IMR-90 (cell line): ENCODE measurements at regions not wholly inside any gene's neighbourhood (a gene's known extent, or its start where the extent isn't known, plus 50 kb on each side); places are given as distances from the start of the nearest gene placed in this dataset.

Experiments
- ATAC-seq: fragments of 200-7000 bp; cut with Tn5 transposase; 2 replicates; pipeline ENCODE4 v1.9.1; 2020; ENCODE audit warnings: low read depth, mild to moderate bottlenecking, moderate library complexity
- BruUV-seq: library from RNA; stranded (reverse); fragments of 400-500 nt; replicated peaks from 2 replicates; lab custom pipeline; 2021; lab: Mats Ljungman, UMichigan
- CTCF ChIA-PET: fragments of 300-600 bp; formaldehyde crosslinking; extraction: SDS; loops from one replicate; lab custom pipeline; 2021; ENCODE audit warnings: antibody characterized with exemption; lab: Yijun Ruan, JAX
- POLR2A ChIA-PET: fragments of 300-600 bp; sonication (Branson Sonifier 250); formaldehyde crosslinking; loops from one replicate; lab custom pipeline; 2022; ENCODE audit warnings: antibody characterized with exemption; ENCODE audit not compliant: unreplicated experiment; lab: Charles Lee
- DNase-seq: peaks from one replicate; pipeline ENCODE4 v3.0.0; 2013
- H2AFZ ChIP-seq: replicated peaks from 2 replicates; pipeline ENCODE3; 2013; ENCODE audit warnings: low read length, mild to moderate bottlenecking; ENCODE audit not compliant: poor library complexity
- H2AK5ac ChIP-seq: 2 replicates; pipeline ENCODE4 v1.6.1; 2013; ENCODE audit warnings: low read depth, low read length, inconsistent platforms
- H2AK9ac ChIP-seq: replicated peaks from 2 replicates; pipeline ENCODE3; 2013; ENCODE audit warnings: mild to moderate bottlenecking, low read depth, low read length, moderate library complexity; ENCODE audit not compliant: poor library complexity
- H2BK120ac ChIP-seq: 2 replicates; pipeline ENCODE4 v1.6.1; 2013; ENCODE audit warnings: low read depth, low read length, inconsistent platforms
- H2BK15ac ChIP-seq: 3 replicates; pipeline ENCODE4 v1.6.1; 2013; ENCODE audit warnings: low read depth, low read length, inconsistent platforms
- H2BK20ac ChIP-seq: 2 replicates; pipeline ENCODE4 v1.6.1; 2013; ENCODE audit warnings: low read depth, mild to moderate bottlenecking, inconsistent platforms, low read length, moderate library complexity
- H2BK5ac ChIP-seq: 2 replicates; pipeline ENCODE4 v1.6.1; 2013; ENCODE audit warnings: mild to moderate bottlenecking, low read depth, low read length, inconsistent platforms; ENCODE audit not compliant: poor library complexity, severe bottlenecking
- H3K14ac ChIP-seq: replicated peaks from 2 replicates; pipeline ENCODE4 v1.6.1; 2013; ENCODE audit warnings: low read depth, low read length, inconsistent platforms
- H3K18ac ChIP-seq: 2 replicates; pipeline ENCODE4 v1.6.1; 2013; ENCODE audit warnings: low read depth, low read length, control low read depth
- H3K23ac ChIP-seq: 2 replicates; pipeline ENCODE4 v1.6.1; 2013; ENCODE audit warnings: low read depth, low read length, inconsistent platforms
- H3K27ac ChIP-seq: 2 replicates; pipeline ENCODE4 v1.5.1; 2013; ENCODE audit warnings: mild to moderate bottlenecking, control low read depth, low read length; ENCODE audit not compliant: insufficient read depth
- H3K27me3 ChIP-seq: 2 replicates; pipeline ENCODE4 v1.6.1; 2013; ENCODE audit warnings: low read length; ENCODE audit not compliant: control insufficient read depth, insufficient read depth
- H3K36me3 ChIP-seq: 2 replicates; pipeline ENCODE4 v1.6.1; 2013; ENCODE audit warnings: low read length, mixed read lengths; ENCODE audit not compliant: control insufficient read depth, insufficient read depth
- H3K4ac ChIP-seq: 2 replicates; pipeline ENCODE4 v1.6.1; 2013; ENCODE audit warnings: low read depth, low read length, inconsistent platforms
- H3K4me1 ChIP-seq: 2 replicates; pipeline ENCODE4 v1.6.1; 2013; ENCODE audit warnings: low read length, mixed read lengths; ENCODE audit not compliant: control insufficient read depth, insufficient read depth
- H3K4me2 ChIP-seq: 2 replicates; pipeline ENCODE4 v1.6.1; 2013; ENCODE audit warnings: low read depth, mild to moderate bottlenecking, control low read depth, low read length, moderate library complexity
- H3K4me3 ChIP-seq: 2 replicates; pipeline ENCODE4 v1.5.1; 2013; ENCODE audit warnings: low read depth, mild to moderate bottlenecking, control low read depth, low read length, moderate library complexity; ENCODE audit not compliant: insufficient read depth
- H3K56ac ChIP-seq: 2 replicates; pipeline ENCODE4 v1.6.1; 2013; ENCODE audit warnings: low read length, inconsistent platforms; ENCODE audit not compliant: insufficient read depth; ENCODE audit errors: extremely low read depth
- H3K79me1 ChIP-seq, 2 experiments: 2 replicates each; pipeline ENCODE4 v1.6.1; 2013; ENCODE audit warnings: low read length in 2 of 2, inconsistent platforms in 1 of 2, low read depth in 1 of 2
- H3K9ac ChIP-seq: 2 replicates; pipeline ENCODE4 v1.6.1; 2013; ENCODE audit warnings: low read depth, low read length, control low read depth
- H3K9me1 ChIP-seq: 2 replicates; pipeline ENCODE4 v1.6.1; 2013; ENCODE audit warnings: low read length, inconsistent platforms; ENCODE audit not compliant: insufficient read depth
- H3K9me3 ChIP-seq: 2 replicates; pipeline ENCODE4 v1.6.1; 2013; ENCODE audit warnings: low read length; ENCODE audit not compliant: control insufficient read depth, insufficient read depth
- H4K20me1 ChIP-seq: 2 replicates; pipeline ENCODE4 v1.6.1; 2013; ENCODE audit warnings: low read length, inconsistent platforms; ENCODE audit not compliant: insufficient read depth
- H4K5ac ChIP-seq: 2 replicates; pipeline ENCODE4 v1.6.1; 2013; ENCODE audit warnings: mild to moderate bottlenecking, low read depth, low read length, control low read depth
- H4K8ac ChIP-seq, 2 experiments: 2 replicates each; pipeline ENCODE4 v1.6.1; 2013; ENCODE audit warnings: low read depth in 2 of 2, low read length in 2 of 2, control low read depth in 1 of 2, inconsistent platforms in 1 of 2
- H4K91ac ChIP-seq: 2 replicates; pipeline ENCODE4 v1.6.1; 2013; ENCODE audit warnings: low read depth, low read length, inconsistent platforms; ENCODE audit not compliant: insufficient read depth
- BHLHE40 ChIP-seq: fragments of 150-350 bp; IDR thresholded peaks from 2 replicates; pipeline ENCODE4 v1.6.1; 2016; ENCODE audit warnings: mild to moderate bottlenecking, low read depth, low read length
- CEBPB ChIP-seq: IDR thresholded peaks from 2 replicates; pipeline ENCODE4 v1.6.1; 2012; ENCODE audit warnings: low read depth, low read length, improper control_type of control experiment
- CHD1 ChIP-seq: IDR thresholded peaks from 2 replicates; pipeline ENCODE4 v1.6.1; 2012; ENCODE audit warnings: low read depth, low read length, improper control_type of control experiment
- CTCF ChIP-seq: conservative IDR thresholded peaks from 2 replicates; pipeline ENCODE4 v1.5.1; 2012; ENCODE audit warnings: mild to moderate bottlenecking, low read depth, low read length, improper control_type of control experiment
- ELK1 ChIP-seq: fragments of 150-350 bp; IDR thresholded peaks from 2 replicates; pipeline ENCODE4 v1.6.1; 2016; ENCODE audit warnings: low read depth, mild to moderate bottlenecking, low read length, moderate library complexity, borderline replicate concordance
- FOS ChIP-seq: fragments of 150-350 bp; IDR thresholded peaks from 2 replicates; pipeline ENCODE4 v1.6.1; 2016; ENCODE audit warnings: low read depth, low read length
- MAFK ChIP-seq: IDR thresholded peaks from 2 replicates; pipeline ENCODE4 v1.6.1; 2012; ENCODE audit warnings: low read depth, low read length, improper control_type of control experiment
- MAZ ChIP-seq: IDR thresholded peaks from 2 replicates; pipeline ENCODE4 v1.6.1; 2012; ENCODE audit warnings: low read depth, mild to moderate bottlenecking, low read length, improper control_type of control experiment, moderate library complexity, borderline replicate concordance
- MXI1 ChIP-seq: IDR thresholded peaks from 2 replicates; pipeline ENCODE4 v1.6.1; 2012; ENCODE audit warnings: low read depth, mild to moderate bottlenecking, low read length, moderate library complexity, borderline replicate concordance
- NFE2L2 ChIP-seq: fragments of 150-350 bp; IDR thresholded peaks from 2 replicates; pipeline ENCODE4 v1.6.1; 2016; ENCODE audit warnings: low read depth, mild to moderate bottlenecking, low read length
- POLR2A ChIP-seq: IDR thresholded peaks from 2 replicates; pipeline ENCODE4 v1.6.1; 2012; ENCODE audit warnings: mild to moderate bottlenecking, low read depth, low read length
- RAD21 ChIP-seq: IDR thresholded peaks from 2 replicates; pipeline ENCODE4 v1.6.1; 2012; ENCODE audit warnings: low read length, improper control_type of control experiment
- RCOR1 ChIP-seq: IDR thresholded peaks from 2 replicates; pipeline ENCODE4 v1.6.1; 2012; ENCODE audit warnings: mild to moderate bottlenecking, low read length, improper control_type of control experiment; ENCODE audit not compliant: insufficient replicate concordance
- RFX5 ChIP-seq: IDR thresholded peaks from 2 replicates; pipeline ENCODE4 v1.8.0; 2012; ENCODE audit warnings: low read depth, mild to moderate bottlenecking, low read length, moderate library complexity
- SMC3 ChIP-seq: fragments of 150-350 bp; IDR thresholded peaks from 2 replicates; pipeline ENCODE4 v1.6.1; 2016; ENCODE audit warnings: low read depth, mild to moderate bottlenecking, antibody characterized with exemption, low read length, moderate library complexity
- USF2 ChIP-seq: fragments of 150-350 bp; IDR thresholded peaks from 2 replicates; pipeline ENCODE4 v1.6.1; 2017; ENCODE audit warnings: mild to moderate bottlenecking, antibody characterized with exemption, low read length, low read depth
- WGBS, 2 experiments: methylation state at CpG; one replicate each; pipeline versions ENCODE4 v1.1.5 to v1.1.7; 2013; ENCODE audit warnings: missing lambda C conversion rate in 2 of 2; ENCODE audit not compliant: insufficient read length in 1 of 2; ENCODE audit errors: extremely low coverage in 2 of 2; 5-methylcytosine and 5-hydroxymethylcytosine counted together
- dilution Hi-C: fragments of 300-500 bp; cut with HindIII; formaldehyde crosslinking; loops from one replicate; pipeline ENCODE4 v1.14.3; 2018; ENCODE audit warnings: low sequenced_read_pairs; ENCODE audit not compliant: unreplicated experiment
- in situ Hi-C: fragments of 300-500 bp; cut with MboI; formaldehyde crosslinking; loops from 3 replicates; pipeline ENCODE4 v1.14.3; 2019; ENCODE audit warnings: low sequenced_read_pairs, inconsistent platforms, mixed read lengths
- intact Hi-C: fragments of 100-400 bp; cut with micrococcal nuclease; formaldehyde crosslinking; loops from 2 replicates; pipeline ENCODE4 v1.10.0; 2022

- Histone ChIP-seq H4K91ac (no peak overlapping the region), H3K4ac (no peak overlapping the region), H4K20me1 (no peaks in the 10 kb centered on the region), H2AFZ (no peak overlapping the region), H3K4me1 (no peaks in the 10 kb centered on the region), H2BK5ac (no peak overlapping the region), H2BK120ac (no peak overlapping the region), H3K9me3 (no peaks in the 10 kb centered on the region), H3K4me2 (no peak overlapping the region), H3K14ac (no peak overlapping the region), H3K18ac (no peak overlapping the region), H3K36me3 (no peaks in the 10 kb centered on the region), H3K4me3 (no peak overlapping the region), H2AK9ac (no peak overlapping the region), H3K27me3 (peaks cover 13% of the 10 kb centered on the region), H3K9me1 (no peaks in the 10 kb centered on the region), H3K56ac (no peak overlapping the region), H3K27ac (no peak overlapping the region), H4K5ac (no peak overlapping the region), H2AK5ac (no peak overlapping the region), H3K9ac (no peak overlapping the region), H3K23ac (no peak overlapping the region), H4K8ac (no peak overlapping the region), H3K79me1 (no peaks in the 10 kb centered on the region), H2BK15ac (no peak overlapping the region), H2BK20ac (no peak overlapping the region)
- in situ Hi-C loops (no loop called here), intact Hi-C loops (no loop called here), dilution Hi-C loops (no loop called here)
- DNase-seq (no peak), ATAC-seq (no peak)
- WGBS, 2 experiments: no CpG with 5 or more reads among the region's 3 CpGs
- POLR2A ChIA-PET: no interaction called here
- BruUV-seq: no TSS peak
- CTCF ChIA-PET: interaction anchor here (1.2 kb wide), 1 partner anchor 12 kb away, joined by 4 read pairs; no protein-coding TSS in a partner anchor
- TF ChIP-seq FOS (no peak), NFE2L2 (no peak), RAD21 (no peak), SMC3 (no peak), POLR2A (no peak), CTCF (no peak), MAFK (no peak), RCOR1 (no peak), MAZ (no peak), BHLHE40 (no peak), CEBPB (no peak), MXI1 (no peak), RFX5 (no peak), USF2 (no peak), CHD1 (no peak), ELK1 (no peak)
Observed at GRCh38 chr5:42896523-42896922, 84.8 kb upstream of the SELENOP start.
